ENCODE measurements at regions not wholly inside any gene's neighbourhood (a gene's known extent, or its start where the extent isn't known, plus 50 kb on each side); places are given as distances from the start of the nearest gene placed in this dataset.

DNA sequence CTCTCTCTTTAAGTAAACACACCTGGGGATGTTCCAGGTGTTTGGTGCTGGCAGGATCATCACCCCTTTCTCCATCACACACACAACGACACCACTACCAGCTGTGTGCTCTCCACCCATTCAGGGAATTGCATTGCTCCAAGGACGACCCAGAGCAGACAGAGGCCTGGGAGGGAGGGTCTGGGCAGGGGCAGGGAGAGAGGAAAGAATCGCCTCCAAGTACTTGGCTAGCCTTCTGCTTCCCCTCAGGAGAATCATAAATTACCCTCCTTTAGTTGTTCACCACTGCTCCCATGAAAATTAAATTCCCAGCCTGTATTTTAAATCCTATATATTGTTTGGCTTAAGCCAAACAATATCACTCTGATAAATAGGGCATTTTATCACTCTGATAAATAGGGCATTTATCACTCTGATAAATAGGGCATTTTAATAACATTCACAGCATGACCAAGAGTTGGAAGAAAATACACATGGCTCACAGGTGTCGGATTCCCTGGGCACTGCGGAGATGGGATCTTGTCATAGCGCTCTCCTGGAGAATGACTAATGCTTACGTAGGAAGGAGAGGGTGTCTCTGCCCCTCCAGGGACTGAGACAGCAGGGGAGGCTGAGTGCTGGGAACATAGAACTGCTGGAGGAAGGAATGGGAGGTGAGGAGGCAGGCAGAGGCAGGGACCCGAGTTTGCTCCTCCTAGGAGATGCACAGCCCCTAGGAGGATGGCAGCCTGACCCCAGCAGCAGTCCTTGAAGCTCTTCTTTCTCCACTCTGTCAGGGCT lies 673.6 kb downstream of the HS3ST4 start:
- H3K36me3 ChIP-seq = no peaks in the 10 kb centered on the region
- no peaks in the 10 kb centered on the region for H3K9me3 ChIP-seq
- no peak overlapping the region for H3K4me3 ChIP-seq (ENCODE audit: low read depth in 1 of 2, low read length in 1 of 2)
- H3K27me3 ChIP-seq = no peaks in the 10 kb centered on the region
- no peaks in the 10 kb centered on the region for H3K4me1 ChIP-seq (ENCODE audit: control insufficient read depth in 1 of 2, insufficient read depth in 1 of 2, low read depth in 1 of 2, low read length in 1 of 2)
- no peak overlapping the region for H3K27ac ChIP-seq
- TF ChIP-seq, protein P1, sequence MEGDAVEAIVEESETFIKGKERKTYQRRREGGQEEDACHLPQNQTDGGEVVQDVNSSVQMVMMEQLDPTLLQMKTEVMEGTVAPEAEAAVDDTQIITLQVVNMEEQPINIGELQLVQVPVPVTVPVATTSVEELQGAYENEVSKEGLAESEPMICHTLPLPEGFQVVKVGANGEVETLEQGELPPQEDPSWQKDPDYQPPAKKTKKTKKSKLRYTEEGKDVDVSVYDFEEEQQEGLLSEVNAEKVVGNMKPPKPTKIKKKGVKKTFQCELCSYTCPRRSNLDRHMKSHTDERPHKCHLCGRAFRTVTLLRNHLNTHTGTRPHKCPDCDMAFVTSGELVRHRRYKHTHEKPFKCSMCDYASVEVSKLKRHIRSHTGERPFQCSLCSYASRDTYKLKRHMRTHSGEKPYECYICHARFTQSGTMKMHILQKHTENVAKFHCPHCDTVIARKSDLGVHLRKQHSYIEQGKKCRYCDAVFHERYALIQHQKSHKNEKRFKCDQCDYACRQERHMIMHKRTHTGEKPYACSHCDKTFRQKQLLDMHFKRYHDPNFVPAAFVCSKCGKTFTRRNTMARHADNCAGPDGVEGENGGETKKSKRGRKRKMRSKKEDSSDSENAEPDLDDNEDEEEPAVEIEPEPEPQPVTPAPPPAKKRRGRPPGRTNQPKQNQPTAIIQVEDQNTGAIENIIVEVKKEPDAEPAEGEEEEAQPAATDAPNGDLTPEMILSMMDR (IDR thresholded peaks at IDR 0.05) = no peak

DNA sequence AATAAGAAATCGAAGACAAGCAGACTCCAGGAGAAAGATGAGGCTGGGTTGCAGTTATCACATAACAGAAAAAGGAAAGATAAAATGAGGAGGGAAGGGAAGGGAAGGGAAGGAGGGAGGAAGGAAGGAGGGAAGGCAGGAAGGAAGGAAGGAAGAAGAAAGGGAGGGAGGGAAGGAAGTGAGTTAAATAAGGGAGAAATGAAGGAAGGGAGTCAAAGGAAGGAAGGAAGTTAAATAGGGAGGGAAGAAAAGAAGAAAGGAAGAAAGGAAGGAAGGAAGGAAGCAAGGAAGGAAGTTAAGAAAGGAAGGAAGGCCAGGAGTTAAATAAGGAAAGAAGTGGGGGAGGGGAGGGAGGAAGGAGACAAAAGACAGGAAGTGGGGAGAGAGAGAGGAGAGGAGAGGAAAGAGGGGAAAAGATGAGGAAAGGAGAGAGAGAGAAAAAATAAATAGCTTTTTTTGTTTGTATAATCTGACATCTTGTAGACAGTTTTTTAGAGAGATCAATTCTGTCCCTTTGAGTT lies 679.6 kb downstream of the HS3ST4 start:
- Histone ChIP-seq H3K36me3 (no peaks in the 10 kb centered on the region), H3K27ac (no peak overlapping the region), H3K4me1 (ENCODE audit: control insufficient read depth in 1 of 2, insufficient read depth in 1 of 2, low read depth in 1 of 2, low read length in 1 of 2) (no peaks in the 10 kb centered on the region), H3K4me3 (ENCODE audit: low read depth in 1 of 2, low read length in 1 of 2) (no peak overlapping the region), H3K9me3 (no peaks in the 10 kb centered on the region), H3K27me3 (no peaks in the 10 kb centered on the region)
- TF ChIP-seq, protein P1 (IDR thresholded peaks at IDR 0.05) = no peak

DNA sequence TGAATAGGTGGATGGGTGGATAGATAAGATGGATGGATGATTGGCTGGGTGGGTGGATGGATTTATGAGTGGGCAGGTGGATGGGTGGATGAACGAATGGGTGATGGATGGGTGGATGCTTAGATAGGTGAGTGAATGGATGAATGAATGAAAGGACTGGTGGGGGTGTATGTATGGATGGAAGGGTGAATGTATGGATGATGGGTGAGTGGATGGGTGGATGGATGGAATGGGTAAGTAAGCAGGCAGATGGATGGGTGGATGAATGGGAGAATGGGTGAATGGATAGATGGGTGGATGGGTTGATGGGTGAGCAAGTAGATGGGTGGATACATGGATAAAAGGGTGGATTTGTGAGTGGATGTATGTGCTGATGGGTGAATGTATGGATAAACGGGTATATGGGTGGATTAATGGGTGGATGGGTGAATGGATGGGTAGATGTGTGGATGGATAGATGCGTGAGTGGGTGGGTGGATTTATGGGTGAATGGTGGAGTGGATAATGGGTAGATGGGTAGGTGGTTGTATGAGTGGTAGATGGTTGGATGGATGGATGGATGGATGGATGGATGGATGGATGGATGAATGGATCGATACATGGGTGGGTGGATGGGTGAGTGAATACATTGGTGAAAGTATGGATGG lies 682.6 kb downstream of the HS3ST4 start:
- H3K4me3 ChIP-seq (ENCODE audit: low read depth in 1 of 2, low read length in 1 of 2) = no peak overlapping the region
- H3K27me3 ChIP-seq = no peaks in the 10 kb centered on the region
- H3K9me3 ChIP-seq = no peaks in the 10 kb centered on the region
- TF ChIP-seq, protein P1 (IDR thresholded peaks at IDR 0.05) = no peak
- H3K4me1 ChIP-seq (ENCODE audit: control insufficient read depth in 1 of 2, insufficient read depth in 1 of 2, low read depth in 1 of 2, low read length in 1 of 2) = no peaks in the 10 kb centered on the region
- H3K36me3 ChIP-seq = no peaks in the 10 kb centered on the region
- no peak overlapping the region for H3K27ac ChIP-seq

DNA sequence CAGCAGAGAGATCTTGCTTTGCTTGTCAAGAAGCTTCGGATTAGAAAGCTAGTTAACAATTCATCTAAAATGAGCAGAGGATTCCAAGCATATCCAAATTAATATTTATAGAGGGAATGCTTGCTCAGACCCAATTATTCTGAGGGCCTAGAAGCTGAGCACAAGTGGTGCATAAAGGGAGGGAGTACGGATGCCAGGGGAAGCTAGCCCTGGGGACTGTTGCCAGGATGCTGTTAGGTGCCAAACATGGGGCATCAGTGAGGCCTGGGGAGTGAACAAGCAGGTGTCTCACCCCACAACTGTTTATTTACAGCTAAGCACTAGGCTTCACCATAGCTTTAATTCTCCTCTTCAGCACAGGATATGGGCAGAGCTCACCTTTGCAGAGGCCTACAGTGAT lies 684.1 kb upstream of the C16orf82 start:
- no peaks in the 10 kb centered on the region for H3K4me1 ChIP-seq (ENCODE audit: control insufficient read depth in 1 of 2, insufficient read depth in 1 of 2, low read depth in 1 of 2, low read length in 1 of 2)
- H3K27me3 ChIP-seq = no peaks in the 10 kb centered on the region
- no peak overlapping the region for H3K27ac ChIP-seq
- no peak overlapping the region for H3K4me3 ChIP-seq (ENCODE audit: low read depth in 1 of 2, low read length in 1 of 2)
- H3K9me3 ChIP-seq = no peaks in the 10 kb centered on the region
- TF ChIP-seq, protein P1 (IDR thresholded peaks at IDR 0.05) = no peak
- no peaks in the 10 kb centered on the region for H3K36me3 ChIP-seq

DNA sequence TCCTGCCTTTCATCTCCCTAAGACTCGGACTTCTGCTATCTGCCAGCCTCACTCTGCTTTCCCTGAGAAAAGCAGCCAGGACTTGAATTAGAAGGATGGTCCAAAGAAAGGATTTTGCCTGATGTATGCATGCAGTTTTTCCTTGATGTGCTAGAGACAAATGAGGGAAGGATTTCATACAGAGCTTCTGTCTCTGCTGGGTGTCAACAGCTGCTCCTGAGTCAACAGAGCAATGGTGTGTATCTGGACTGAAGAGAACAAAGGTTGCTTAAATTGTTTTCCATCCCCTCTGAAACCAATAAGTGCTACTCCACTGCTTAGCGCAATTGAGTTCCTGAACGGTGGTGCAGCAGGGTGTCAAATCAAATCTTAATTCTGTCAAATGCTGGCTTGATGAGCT lies 680.6 kb upstream of the C16orf82 start:
- no peaks in the 10 kb centered on the region for H3K4me1 ChIP-seq (ENCODE audit: control insufficient read depth in 1 of 2, insufficient read depth in 1 of 2, low read depth in 1 of 2, low read length in 1 of 2)
- no peak overlapping the region for H3K4me3 ChIP-seq (ENCODE audit: low read depth in 1 of 2, low read length in 1 of 2)
- TF ChIP-seq, protein P1 (IDR thresholded peaks at IDR 0.05) = no peak
- H3K27ac ChIP-seq = no peak overlapping the region
- H3K9me3 ChIP-seq = no peaks in the 10 kb centered on the region
- H3K27me3 ChIP-seq = no peaks in the 10 kb centered on the region
- H3K36me3 ChIP-seq = no peaks in the 10 kb centered on the region

Data from neutrophil (primary cell).